H1 (cell line): ENCODE measurements at regions not wholly inside any gene's neighbourhood (a gene's known extent, or its start where the extent isn't known, plus 50 kb on each side); places are given as distances from the start of the nearest gene placed in this dataset.

ENCODE experiments used
- CTCF ChIA-PET: fragments of 300-600 bp; sonication (Branson Sonifier 250); formaldehyde crosslinking; loops from one replicate; lab custom pipeline; 2021; ENCODE audit not compliant: partially characterized antibody; lab: Charles Lee
- POLR2A ChIA-PET: fragments of 300-600 bp; sonication (Branson Sonifier 250); formaldehyde crosslinking; loops from one replicate; lab custom pipeline; 2021; ENCODE audit warnings: inconsistent platforms; ENCODE audit not compliant: partially characterized antibody; lab: Charles Lee
- DNase-seq, 2 experiments: peaks; one replicate each; pipeline versions ENCODE4 v3.0.0 to v3.0.0-alpha.2; 2010 to 2022; ENCODE audit warnings: low spot score in 2 of 2, low read depth in 1 of 2, mixed read lengths in 1 of 2
- FAIRE-seq: peaks from 2 replicates; lab custom pipeline; 2011; peaks lifted over from hg19 to GRCh38; lab: Jason Lieb, UNC
- H2AFZ ChIP-seq: 2 replicates; pipeline ENCODE4 v1.8.1; 2012; ENCODE audit warnings: low read length, inconsistent platforms
- H2AK5ac ChIP-seq: 2 replicates; pipeline ENCODE4 v1.6.1; 2013; ENCODE audit warnings: low read depth, low read length
- H2BK120ac ChIP-seq: replicated peaks from 2 replicates; pipeline ENCODE3; 2013; ENCODE audit warnings: low read depth, low read length, inconsistent platforms
- H2BK12ac ChIP-seq: 2 replicates; pipeline ENCODE4 v1.6.1; 2013; ENCODE audit warnings: low read depth, low read length
- H2BK15ac ChIP-seq: 2 replicates; pipeline ENCODE4 v1.6.1; 2013; ENCODE audit warnings: low read length
- H2BK20ac ChIP-seq: 2 replicates; pipeline ENCODE4 v1.6.1; 2013; ENCODE audit warnings: low read length
- H2BK5ac ChIP-seq: 2 replicates; pipeline ENCODE4 v1.6.1; 2013; ENCODE audit warnings: low read depth, low read length
- H3K14ac ChIP-seq: 2 replicates; pipeline ENCODE4 v1.6.1; 2013; ENCODE audit warnings: inconsistent platforms; ENCODE audit not compliant: insufficient read length
- H3K18ac ChIP-seq: 2 replicates; pipeline ENCODE4 v1.6.1; 2013; ENCODE audit warnings: low read length; ENCODE audit errors: extremely low read depth
- H3K23ac ChIP-seq: 2 replicates; pipeline ENCODE4 v1.6.1; 2013; ENCODE audit warnings: inconsistent platforms; ENCODE audit not compliant: insufficient read length
- H3K23me2 ChIP-seq: 2 replicates; pipeline ENCODE4 v1.6.1; 2013; ENCODE audit warnings: low read depth, low read length
- H3K27ac ChIP-seq: 2 replicates; pipeline ENCODE4 v1.6.1; 2011; ENCODE audit warnings: low read depth, low read length, inconsistent platforms
- H3K27me3 ChIP-seq, 4 experiments: replicated peaks in 1 of 4; 1 replicate in 1 of 4; 2 replicates in 3 of 4; pipeline versions ENCODE4 v1.6.1 to v1.8.1; 2011 to 2013; ENCODE audit warnings: low read length in 3 of 4, mild to moderate bottlenecking in 3 of 4, inconsistent platforms in 2 of 4, mixed read lengths in 2 of 4, moderate library complexity in 1 of 4; ENCODE audit not compliant: control insufficient read depth in 3 of 4, insufficient read depth in 3 of 4; ENCODE audit errors: extremely low read depth in 1 of 4
- H3K36me3 ChIP-seq, 4 experiments: 2 replicates each; pipeline versions ENCODE4 v1.6.1 to v1.8.1; 2011 to 2013; ENCODE audit warnings: mild to moderate bottlenecking in 4 of 4, low read length in 3 of 4, moderate library complexity in 2 of 4, control low read depth in 1 of 4, inconsistent platforms in 1 of 4; ENCODE audit not compliant: insufficient read depth in 4 of 4, control insufficient read depth in 2 of 4
- H3K4ac ChIP-seq: replicated peaks from 2 replicates; pipeline ENCODE3; 2013; ENCODE audit warnings: low read length, low read depth, mixed read lengths, inconsistent platforms; ENCODE audit not compliant: insufficient read length
- H3K4me1 ChIP-seq, 4 experiments: replicated peaks in 1 of 4; 1 replicate in 1 of 4; 2 replicates in 3 of 4; pipeline versions ENCODE4 v1.6.1 to v1.8.1; 2011 to 2013; ENCODE audit warnings: low read length in 3 of 4, inconsistent platforms in 2 of 4, mixed read lengths in 1 of 4; ENCODE audit not compliant: insufficient read depth in 4 of 4, control insufficient read depth in 3 of 4
- H3K4me2 ChIP-seq, 2 experiments: 2 replicates each; pipeline versions ENCODE4 v1.6.1 to v1.8.1; 2011 to 2013; ENCODE audit warnings: low read depth in 2 of 2, low read length in 2 of 2, control low read depth in 1 of 2, inconsistent platforms in 1 of 2, mild to moderate bottlenecking in 1 of 2; ENCODE audit not compliant: insufficient read depth in 1 of 2
- H3K4me3 ChIP-seq, 4 experiments: fragments of 200-600, 300-600 bp in 1 of 4; sonication (generic), shearing (Covaris generic), sonication (Bioruptor Twin) in 1 of 4; 2 replicates each; pipeline versions ENCODE4 v1.5.1 to v1.8.1; 2011 to 2016; ENCODE audit warnings: low read length in 4 of 4, low read depth in 3 of 4, control low read depth in 2 of 4, inconsistent platforms in 2 of 4, mild to moderate bottlenecking in 2 of 4, mixed read lengths in 1 of 4, moderate library complexity in 1 of 4; ENCODE audit not compliant: insufficient read depth in 2 of 4; ENCODE audit errors: extremely low read depth in 1 of 4
- H3K56ac ChIP-seq: replicated peaks from 2 replicates; pipeline ENCODE3; 2013; ENCODE audit warnings: low read depth, mild to moderate bottlenecking, mixed read lengths, low read length, inconsistent platforms; ENCODE audit not compliant: insufficient read length
- H3K79me1 ChIP-seq: 2 replicates; pipeline ENCODE4 v1.6.1; 2013; ENCODE audit warnings: low read depth, low read length, control low read depth
- H3K79me2 ChIP-seq, 2 experiments: 2 replicates each; pipeline versions ENCODE4 v1.6.1 to v1.8.1; 2012 to 2013; ENCODE audit warnings: low read length in 2 of 2, mild to moderate bottlenecking in 2 of 2, inconsistent platforms in 1 of 2; ENCODE audit not compliant: insufficient read depth in 2 of 2, control insufficient read depth in 1 of 2
- H3K9ac ChIP-seq, 4 experiments: replicated peaks in 1 of 4; 1 replicate in 1 of 4; 2 replicates in 3 of 4; pipeline versions ENCODE4 v1.6.1 to v1.8.1; 2011 to 2013; ENCODE audit warnings: low read depth in 3 of 4, low read length in 3 of 4, control low read depth in 2 of 4, mild to moderate bottlenecking in 2 of 4, moderate library complexity in 2 of 4, inconsistent platforms in 1 of 4; ENCODE audit errors: extremely low read depth in 1 of 4
- H3K9me3 ChIP-seq, 2 experiments: 2 replicates each; pipeline versions ENCODE4 v1.6.1 to v1.8.1; 2012 to 2013; ENCODE audit warnings: mild to moderate bottlenecking in 2 of 2, moderate library complexity in 2 of 2, control low read depth in 1 of 2, inconsistent platforms in 1 of 2, low read depth in 1 of 2, low read length in 1 of 2, mixed read lengths in 1 of 2; ENCODE audit not compliant: insufficient read depth in 2 of 2
- H4K20me1 ChIP-seq, 2 experiments: replicated peaks in 1 of 2; 2 replicates each; pipeline versions ENCODE3 to v1.8.1; 2011 to 2013; ENCODE audit warnings: inconsistent platforms in 2 of 2, low read length in 2 of 2, mild to moderate bottlenecking in 1 of 2; ENCODE audit not compliant: insufficient read depth in 2 of 2, control insufficient read depth in 1 of 2
- H4K5ac ChIP-seq: 2 replicates; pipeline ENCODE4 v1.6.1; 2013; ENCODE audit warnings: low read length, low read depth, mixed read lengths, inconsistent platforms; ENCODE audit not compliant: insufficient read length
- H4K8ac ChIP-seq: 2 replicates; pipeline ENCODE4 v1.8.0; 2013; ENCODE audit warnings: mild to moderate bottlenecking, moderate library complexity, low read length, inconsistent platforms; ENCODE audit not compliant: insufficient read depth; ENCODE audit errors: extremely low read depth
- H4K91ac ChIP-seq: replicated peaks from 2 replicates; pipeline ENCODE3; 2013; ENCODE audit warnings: low read length, mixed read lengths, inconsistent platforms; ENCODE audit not compliant: insufficient read length
- CBX5 ChIP-seq: fragments of 300-800, 300-1000 bp; sonication (generic); IDR thresholded peaks from 2 replicates; pipeline ENCODE4 v1.7.1; 2016; ENCODE audit warnings: antibody characterized with exemption, low read length, low read depth
- CTBP2 ChIP-seq: IDR thresholded peaks from 2 replicates; pipeline ENCODE4 v1.7.0; 2011; ENCODE audit warnings: borderline replicate concordance, mild to moderate bottlenecking, moderate library complexity, mixed read lengths, low read length; ENCODE audit not compliant: insufficient read depth, insufficient read length
- FOSL1 ChIP-seq: IDR thresholded peaks from 2 replicates; pipeline ENCODE4 v1.6.1; 2011; ENCODE audit warnings: mild to moderate bottlenecking, low read depth, low read length, moderate library complexity; ENCODE audit not compliant: insufficient read depth
- HDAC2 ChIP-seq, 2 experiments: fragments of 300-600 bp in 1 of 2; sonication (generic) in 1 of 2; IDR thresholded peaks; 2 replicates each; pipeline ENCODE4 v1.6.1; 2011 to 2012; ENCODE audit warnings: low read depth in 2 of 2, low read length in 2 of 2, mild to moderate bottlenecking in 2 of 2, moderate library complexity in 2 of 2, borderline replicate concordance in 1 of 2, inconsistent platforms in 1 of 2
- HDAC6 ChIP-seq: IDR thresholded peaks from one replicate; pipeline ENCODE4 v1.7.1; 2012; ENCODE audit warnings: low read depth, mild to moderate bottlenecking, inconsistent platforms, low read length, moderate library complexity
- KDM4A ChIP-seq: IDR thresholded peaks from one replicate; pipeline ENCODE4 v1.7.1; 2012; ENCODE audit warnings: low read depth, mild to moderate bottlenecking, moderate library complexity, low read length, inconsistent platforms; ENCODE audit not compliant: severe bottlenecking
- RBBP5 ChIP-seq: IDR thresholded peaks from 2 replicates; pipeline ENCODE4 v1.7.1; 2012; ENCODE audit warnings: low read depth, mild to moderate bottlenecking, inconsistent platforms, low read length, moderate library complexity, borderline replicate concordance
- RFX5 ChIP-seq: IDR thresholded peaks from 2 replicates; pipeline ENCODE4 v1.6.1; 2011; ENCODE audit warnings: low read depth, low read length, improper control_type of control experiment, borderline replicate concordance
- RXRA ChIP-seq: IDR thresholded peaks from 2 replicates; pipeline ENCODE4 v1.6.1; 2011; ENCODE audit warnings: low read depth, mild to moderate bottlenecking, low read length, moderate library complexity; ENCODE audit not compliant: insufficient read depth
- SUZ12 ChIP-seq: fragments of 200-600 bp; sonication (generic); IDR thresholded peaks from 2 replicates; pipeline ENCODE4 v1.6.1; 2012; ENCODE audit warnings: mild to moderate bottlenecking, inconsistent platforms, low read length, moderate library complexity, mixed read lengths
- TEAD4 ChIP-seq: IDR thresholded peaks from 2 replicates; pipeline ENCODE4 v1.6.1; 2012; ENCODE audit warnings: low read depth, low read length, inconsistent platforms, mixed read lengths
- USF2 ChIP-seq: IDR thresholded peaks from 2 replicates; pipeline ENCODE4 v1.6.1; 2011; ENCODE audit warnings: low read length, improper control_type of control experiment

DNA sequence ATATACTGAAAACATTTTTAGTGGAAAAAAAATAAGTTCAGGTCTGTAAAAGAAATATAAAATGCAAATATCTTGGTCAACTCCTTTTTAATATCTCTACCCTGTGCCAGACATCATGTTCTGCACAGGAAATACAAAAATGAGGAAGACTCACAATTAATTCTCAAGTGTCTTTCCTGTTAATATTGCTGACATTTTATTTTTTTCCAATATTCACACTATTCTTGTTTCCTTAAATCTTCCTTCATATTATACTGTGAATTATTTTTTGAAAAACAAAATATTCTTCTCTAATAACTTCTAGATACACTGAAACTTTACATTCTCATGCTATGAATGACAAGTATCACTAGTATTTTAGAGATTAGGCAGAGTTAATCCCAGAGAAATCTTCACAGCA lies 334.7 kb upstream of the FTMT start:
- Histone ChIP-seq H3K4me3 (no peak overlapping the region), H3K27me3 (no peaks in the 10 kb centered on the region), H2BK20ac (no peak overlapping the region), H4K20me1 (no peaks in the 10 kb centered on the region), H3K23me2 (no peaks in the 10 kb centered on the region), H3K56ac (no peak overlapping the region), H3K4ac (no peak overlapping the region), H3K18ac (no peak overlapping the region), H4K8ac (no peak overlapping the region), H3K36me3 (no peaks in the 10 kb centered on the region), H2AK5ac (no peak overlapping the region), H4K91ac (no peak overlapping the region), H3K4me2 (no peak overlapping the region), H3K23ac (no peak overlapping the region), H2AFZ (no peak overlapping the region), H3K9me3 (no peaks in the 10 kb centered on the region), H2BK120ac (no peak overlapping the region), H3K27ac (no peak overlapping the region), H2BK12ac (no peak overlapping the region), H3K4me1 (no peaks in the 10 kb centered on the region), H3K14ac (no peak overlapping the region), H3K79me2 (no peaks in the 10 kb centered on the region), H3K9ac (no peak overlapping the region), H2BK15ac (no peak overlapping the region), H2BK5ac (no peak overlapping the region), H4K5ac (no peak overlapping the region), H3K79me1 (no peaks in the 10 kb centered on the region)
- CTCF ChIA-PET, result no interaction called here
- POLR2A ChIA-PET, result no interaction called here
- no peak for TF ChIP-seq CTBP2
- TF ChIP-seq FOSL1, result no peak
- TF ChIP-seq TEAD4, result no peak
- no peak for TF ChIP-seq SUZ12
- no peak for TF ChIP-seq HDAC2 (IDR thresholded peaks at IDR 0.05; ENCODE audit: borderline replicate concordance in 1 of 2, low read depth in 2 of 2, low read length in 2 of 2)
- no peak for TF ChIP-seq CBX5
- TF ChIP-seq KDM4A, result no peak
- TF ChIP-seq HDAC6, result no peak
- no peak for TF ChIP-seq RXRA
- no peak for TF ChIP-seq USF2
- TF ChIP-seq RBBP5, result no peak
- no peak for TF ChIP-seq RFX5
- DNase-seq (no peak), FAIRE-seq (no peak)
